ENCODE measurements at regions not wholly inside any gene's neighbourhood (a gene's known extent, or its start where the extent isn't known, plus 50 kb on each side); places are given as distances from the start of the nearest gene placed in this dataset.

DNA sequence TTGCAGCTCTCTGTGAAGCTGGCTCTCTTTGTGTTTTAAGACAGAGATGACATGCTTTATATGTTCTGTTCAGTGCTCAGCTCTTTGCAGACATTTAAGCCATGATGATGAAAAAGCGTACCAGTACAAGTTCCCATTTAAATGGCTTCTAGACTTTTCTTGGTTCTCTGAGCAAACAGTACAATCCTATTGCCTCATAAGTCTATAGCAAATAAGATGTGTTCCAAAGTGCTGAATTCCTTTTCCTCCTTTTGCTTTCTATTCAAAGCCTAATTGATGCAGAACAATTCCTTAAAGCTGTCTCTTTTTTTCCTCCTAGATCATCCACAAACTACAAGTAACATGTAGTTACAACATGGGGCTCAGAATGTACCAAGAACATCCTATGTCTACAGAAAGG is 168.8 kb upstream of the SPATS2L start:
- TF ChIP-seq CTCF (IDR thresholded peaks at IDR 0.05) (no peak), EZH2 (IDR thresholded peaks at IDR 0.05; ENCODE audit: borderline replicate concordance, insufficient read depth, low read depth, low read length, poor library complexity, severe bottlenecking) (no peak)

All from B cell (primary cell).